ENCODE measurements at regions not wholly inside any gene's neighbourhood (a gene's known extent, or its start where the extent isn't known, plus 50 kb on each side); places are given as distances from the start of the nearest gene placed in this dataset.

- no peak for DNase-seq
These were observed 522.9 kb upstream of the ARRDC3 start for GRCh38 chr5:91906027-91906426.

- DNase-seq = no peak
These were observed 515.8 kb upstream of the ARRDC3 start for GRCh38 chr5:91898898-91899297.

- DNase-seq = no peak
These were observed 514.9 kb upstream of the ARRDC3 start for GRCh38 chr5:91898019-91898418.

- no peak for DNase-seq
These were observed 505.7 kb upstream of the ARRDC3 start for GRCh38 chr5:91888810-91889209.

- DNase-seq = no peak
These were observed 502.5 kb upstream of the ARRDC3 start for GRCh38 chr5:91885291-91886265.

- DNase-seq = no peak
These were observed 500.9 kb upstream of the ARRDC3 start for GRCh38 chr5:91884036-91884435.

GRCh38 chr5:91875196-91875779 is 492.2 kb upstream of the ARRDC3 start:
- no peak for DNase-seq

GRCh38 chr5:91867799-91868198 is 484.7 kb upstream of the ARRDC3 start:
- no peak for DNase-seq

GRCh38 chr5:91865915-91866314 is 482.8 kb upstream of the ARRDC3 start:
- no peak for DNase-seq

- DNase-seq = no peak
These were observed 481.8 kb upstream of the ARRDC3 start for GRCh38 chr5:91864962-91865361.

GRCh38 chr5:91851670-91852069 is 468.6 kb upstream of the ARRDC3 start:
- no peak for DNase-seq

GRCh38 chr5:91850031-91850430 is 466.9 kb upstream of the ARRDC3 start:
- no peak for DNase-seq

- DNase-seq = no peak
These were observed 466.0 kb upstream of the ARRDC3 start for GRCh38 chr5:91849069-91849468.

- no peak for DNase-seq
These were observed 465.3 kb upstream of the ARRDC3 start for GRCh38 chr5:91848453-91848852.

- no peak for DNase-seq
These were observed 458.3 kb upstream of the ARRDC3 start for GRCh38 chr5:91841423-91841822.

GRCh38 chr5:91840412-91840811 is 457.3 kb upstream of the ARRDC3 start:
- DNase-seq = no peak

- DNase-seq = no peak
These were observed 456.6 kb upstream of the ARRDC3 start for GRCh38 chr5:91839721-91840120.

- no peak for DNase-seq
These were observed 456.1 kb upstream of the ARRDC3 start for GRCh38 chr5:91839233-91839632.

- no peak for DNase-seq
These were observed 447.3 kb upstream of the ARRDC3 start for GRCh38 chr5:91830361-91830953.

GRCh38 chr5:91825618-91826017 is 442.5 kb upstream of the ARRDC3 start:
- DNase-seq = no peak

- DNase-seq = no peak
These were observed 441.3 kb upstream of the ARRDC3 start for GRCh38 chr5:91824406-91824805.

- no peak for DNase-seq
These were observed 437.8 kb upstream of the ARRDC3 start for GRCh38 chr5:91820874-91821273.

GRCh38 chr5:91816681-91817080 is 433.6 kb upstream of the ARRDC3 start:
- no peak for DNase-seq

GRCh38 chr5:91797576-91797975 is 414.5 kb upstream of the ARRDC3 start:
- DNase-seq = no peak

All from C1 segment of cervical spinal cord (tissue), 14 donors.